ENCODE measurements at regions not wholly inside any gene's neighbourhood (a gene's known extent, or its start where the extent isn't known, plus 50 kb on each side); places are given as distances from the start of the nearest gene placed in this dataset.
"Not testable (repeated sequence)": the region's sequence is repeated elsewhere in the genome, so short reads cannot be mapped to it uniquely, and the experiment has no call there.

DNA sequence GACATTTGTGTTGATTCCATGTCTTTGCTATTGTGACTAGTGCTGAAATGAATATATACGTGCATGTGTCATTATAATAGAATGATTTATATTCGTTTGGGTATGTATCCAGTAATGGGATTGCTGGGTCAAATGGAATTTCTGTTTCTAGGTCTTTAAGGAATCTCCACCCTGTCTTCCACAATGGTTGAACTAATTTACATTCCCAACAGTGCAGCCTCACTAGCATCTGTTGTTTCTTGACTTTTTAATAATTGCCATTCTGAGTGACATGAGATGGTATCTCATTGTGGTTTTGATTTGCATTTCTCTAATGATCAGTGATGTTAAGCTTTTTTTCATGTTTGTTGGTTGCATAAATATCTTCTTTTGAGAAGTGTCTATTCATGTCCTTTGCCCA is 291.2 kb downstream of the FAT4 start:
- TF ChIP-seq, protein P1, sequence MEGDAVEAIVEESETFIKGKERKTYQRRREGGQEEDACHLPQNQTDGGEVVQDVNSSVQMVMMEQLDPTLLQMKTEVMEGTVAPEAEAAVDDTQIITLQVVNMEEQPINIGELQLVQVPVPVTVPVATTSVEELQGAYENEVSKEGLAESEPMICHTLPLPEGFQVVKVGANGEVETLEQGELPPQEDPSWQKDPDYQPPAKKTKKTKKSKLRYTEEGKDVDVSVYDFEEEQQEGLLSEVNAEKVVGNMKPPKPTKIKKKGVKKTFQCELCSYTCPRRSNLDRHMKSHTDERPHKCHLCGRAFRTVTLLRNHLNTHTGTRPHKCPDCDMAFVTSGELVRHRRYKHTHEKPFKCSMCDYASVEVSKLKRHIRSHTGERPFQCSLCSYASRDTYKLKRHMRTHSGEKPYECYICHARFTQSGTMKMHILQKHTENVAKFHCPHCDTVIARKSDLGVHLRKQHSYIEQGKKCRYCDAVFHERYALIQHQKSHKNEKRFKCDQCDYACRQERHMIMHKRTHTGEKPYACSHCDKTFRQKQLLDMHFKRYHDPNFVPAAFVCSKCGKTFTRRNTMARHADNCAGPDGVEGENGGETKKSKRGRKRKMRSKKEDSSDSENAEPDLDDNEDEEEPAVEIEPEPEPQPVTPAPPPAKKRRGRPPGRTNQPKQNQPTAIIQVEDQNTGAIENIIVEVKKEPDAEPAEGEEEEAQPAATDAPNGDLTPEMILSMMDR (IDR thresholded peaks at IDR 0.05): not testable (repeated sequence)
- TF ChIP-seq POLR2A, EP300, POLR2AphosphoS5 (IDR thresholded peaks at IDR 0.05): not testable (repeated sequence)
